ENCODE measurements at regions not wholly inside any gene's neighbourhood (a gene's known extent, or its start where the extent isn't known, plus 50 kb on each side); places are given as distances from the start of the nearest gene placed in this dataset.
A peak's percentile ranks its signal among the peaks of the same experiment; 100 is the strongest.
"Not testable (repeated sequence)": the region's sequence is repeated elsewhere in the genome, so short reads cannot be mapped to it uniquely, and the experiment has no call there.

DNA sequence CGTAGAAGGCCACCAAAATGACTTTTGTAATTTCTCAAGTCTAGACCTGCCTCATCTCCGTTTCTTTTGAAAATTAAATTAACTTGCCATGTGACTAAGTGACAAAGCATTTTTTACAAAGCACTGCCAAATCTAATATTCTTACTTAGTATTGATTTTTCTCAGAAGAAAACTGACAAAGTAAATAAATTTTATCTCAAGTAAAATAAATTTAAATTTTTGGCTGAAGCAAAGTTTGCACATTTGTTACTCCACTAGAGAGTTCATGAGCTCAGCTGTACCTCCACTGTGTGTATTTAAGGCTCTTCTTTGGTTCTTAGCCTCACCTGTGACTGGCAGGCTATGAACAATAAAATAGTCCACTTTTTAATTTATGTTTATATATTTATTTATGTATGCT lies 441.1 kb upstream of the PCDH10 start:
- DNase-seq: no peak

GRCh38 chr4:132709056-132709455 lies 440.0 kb upstream of the PCDH10 start:
- DNase-seq: no peak

- no peak for DNase-seq
These were observed 438.1 kb upstream of the PCDH10 start for GRCh38 chr4:132710971-132711370.

DNA sequence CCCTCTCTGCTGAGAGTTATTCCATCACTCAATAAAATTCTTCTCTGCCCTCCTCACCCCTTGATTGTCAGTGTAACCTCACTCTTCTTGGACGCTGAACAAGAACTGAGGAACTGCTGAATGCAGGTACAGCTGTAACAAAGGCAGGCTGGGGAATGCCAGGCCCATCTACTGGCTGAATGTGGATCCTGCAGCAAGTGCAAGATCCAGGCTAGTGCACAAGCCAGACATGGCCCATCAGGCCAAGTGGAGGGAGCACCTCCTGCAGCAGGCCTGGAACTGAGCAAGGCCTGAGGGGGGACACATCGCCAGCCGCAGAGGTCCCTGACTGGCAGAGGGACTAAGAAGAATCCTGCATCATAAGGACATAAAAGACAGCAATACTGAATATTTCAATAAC lies 411.8 kb upstream of the PCDH10 start:
- DNase-seq: no peak

DNA sequence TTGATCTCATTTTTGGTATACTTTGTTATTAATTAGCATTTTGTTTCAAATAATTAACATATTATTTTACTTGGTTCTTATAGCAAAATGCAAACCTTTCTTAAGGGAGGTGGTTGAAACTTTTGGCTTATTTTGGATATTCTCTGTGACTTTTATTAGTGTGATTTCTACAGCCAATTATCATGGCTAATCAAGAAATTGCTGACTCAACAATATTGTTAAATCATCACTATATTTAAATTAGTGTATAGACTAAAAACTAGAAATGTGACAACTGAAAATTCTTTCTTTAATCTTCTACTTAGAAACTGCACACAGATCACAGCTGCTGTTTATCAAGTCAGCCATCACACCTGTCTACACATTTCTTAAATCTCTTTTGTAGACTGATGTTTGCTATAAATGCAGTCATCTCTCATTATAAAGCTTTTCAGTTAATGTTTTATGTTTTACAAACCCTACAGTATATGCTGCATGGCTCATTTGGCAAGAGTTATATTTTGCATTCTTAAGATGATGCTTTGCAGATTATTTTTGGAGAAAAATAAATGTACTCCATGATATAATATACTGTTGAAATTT lies 389.8 kb upstream of the PCDH10 start:
- no peak for DNase-seq

GRCh38 chr4:132763465-132763864 lies 385.6 kb upstream of the PCDH10 start:
- DNase-seq: no peak

- no peak for DNase-seq
These were observed 381.2 kb upstream of the PCDH10 start for GRCh38 chr4:132767901-132768300.

DNA sequence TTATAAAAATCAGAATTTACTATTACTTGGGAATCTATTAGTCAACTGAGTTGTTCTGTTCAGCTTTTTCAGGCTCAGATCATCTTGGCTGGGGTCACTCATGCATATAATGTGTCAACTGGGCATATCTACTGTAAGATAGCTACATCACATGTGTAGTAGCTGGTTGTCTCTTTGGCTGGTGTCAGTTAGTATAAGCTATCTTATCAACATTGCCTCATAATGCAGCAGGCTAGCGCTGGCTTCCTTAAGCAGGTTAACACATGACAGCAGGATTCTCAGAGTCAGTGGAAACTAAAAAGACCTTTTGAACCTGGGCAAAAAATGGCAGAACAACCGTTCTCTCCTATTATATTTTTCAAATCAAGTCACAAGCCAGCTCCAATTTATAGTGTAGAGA lies 378.3 kb upstream of the PCDH10 start:
- no peak for DNase-seq

DNA sequence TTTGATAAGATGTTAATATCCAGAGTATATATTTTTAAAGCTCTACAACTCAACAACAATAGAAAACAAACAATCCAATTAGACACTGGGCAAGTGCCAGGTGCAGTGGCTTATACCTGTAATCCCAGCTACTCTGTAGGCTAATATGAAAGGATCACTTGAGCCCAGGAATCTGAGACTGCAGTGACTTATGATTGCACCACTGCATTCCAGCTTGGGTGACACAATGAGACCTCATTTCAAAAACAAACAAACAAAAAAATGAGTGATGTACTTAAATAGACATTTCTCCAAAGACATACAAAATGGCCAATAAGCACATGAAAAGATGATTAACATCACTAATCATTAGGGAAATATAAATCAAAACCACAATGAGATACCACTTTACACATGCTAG lies 356.8 kb upstream of the PCDH10 start:
- DNase-seq: no peak

DNA sequence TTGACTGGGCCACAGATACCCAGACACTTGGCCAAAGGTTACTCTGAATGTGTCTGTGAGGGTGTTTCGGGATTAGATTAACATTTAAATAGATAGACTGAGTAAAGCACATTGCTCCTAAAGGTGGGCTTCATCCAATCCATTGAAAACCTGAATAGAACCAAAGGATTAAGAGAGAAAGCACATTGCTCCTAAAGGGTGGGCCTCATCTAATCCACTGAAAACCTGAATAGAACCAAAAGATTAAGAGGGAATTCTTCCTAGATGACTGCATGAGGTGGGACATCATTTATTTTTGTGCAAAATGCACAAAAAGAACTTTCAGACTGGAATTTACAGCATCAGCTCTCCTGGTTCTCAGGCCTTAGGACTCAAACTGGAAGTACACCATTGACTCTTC lies 351.2 kb upstream of the PCDH10 start:
- DNase-seq: no peak

DNA sequence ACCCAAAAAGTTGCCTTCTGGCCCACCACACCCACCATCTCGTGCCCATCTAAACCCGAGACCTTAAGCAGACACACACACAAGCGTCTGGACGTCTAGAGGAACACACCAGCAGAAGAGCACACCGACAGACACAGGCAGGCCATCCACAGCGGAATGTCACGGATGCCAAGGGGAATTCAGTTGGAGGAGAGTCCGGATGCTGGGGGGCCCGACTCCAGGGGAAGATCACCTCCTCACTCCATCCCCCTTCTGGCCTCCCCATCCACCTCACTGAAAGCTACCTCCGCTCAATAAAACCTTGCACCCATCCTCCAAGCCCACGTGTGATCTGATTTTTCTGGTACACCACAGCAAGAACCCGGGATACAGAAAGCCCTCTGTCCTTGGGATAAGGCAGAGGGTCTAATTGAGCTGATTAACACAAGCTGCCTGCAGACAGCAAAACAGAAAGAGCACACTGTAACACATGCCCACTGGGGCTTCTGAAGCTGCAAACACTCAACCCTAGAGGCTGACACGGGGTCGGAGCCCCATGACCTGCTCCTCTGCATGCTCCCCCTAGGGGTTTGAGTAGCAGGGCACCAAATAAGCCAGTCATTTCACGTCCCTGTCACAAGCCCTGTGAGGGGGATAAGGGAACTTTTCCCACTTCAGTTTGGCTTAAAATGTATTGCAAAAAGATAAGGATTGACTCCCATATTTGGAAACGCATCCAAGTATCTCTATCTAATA lies 339.6 kb upstream of the PCDH10 start:
- DNase-seq: no peak

DNA sequence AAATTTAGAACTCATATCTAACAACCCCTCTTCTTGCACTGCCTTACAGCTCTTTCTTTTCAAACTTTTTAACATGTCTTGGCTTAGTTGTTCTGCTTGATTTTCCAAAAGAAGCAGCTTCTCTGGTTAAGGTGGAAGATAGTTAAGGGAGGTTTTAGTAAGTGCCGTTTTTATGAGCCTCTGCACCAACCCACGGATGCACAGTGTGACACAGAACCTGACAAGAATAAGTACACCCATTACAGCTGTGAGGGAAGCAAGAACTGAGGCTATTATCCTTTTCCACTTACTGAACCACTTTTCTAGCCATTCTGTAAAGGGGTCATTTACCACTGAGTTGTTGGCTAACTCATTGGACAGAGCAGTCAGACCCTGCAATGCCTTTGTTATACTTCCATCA lies 336.0 kb upstream of the PCDH10 start:
- not testable (repeated sequence) for DNase-seq

GRCh38 chr4:132818091-132818490 lies 331.0 kb upstream of the PCDH10 start:
- peak; percentile 0 for DNase-seq

GRCh38 chr4:132823419-132823818 lies 325.7 kb upstream of the PCDH10 start:
- DNase-seq: no peak

DNA sequence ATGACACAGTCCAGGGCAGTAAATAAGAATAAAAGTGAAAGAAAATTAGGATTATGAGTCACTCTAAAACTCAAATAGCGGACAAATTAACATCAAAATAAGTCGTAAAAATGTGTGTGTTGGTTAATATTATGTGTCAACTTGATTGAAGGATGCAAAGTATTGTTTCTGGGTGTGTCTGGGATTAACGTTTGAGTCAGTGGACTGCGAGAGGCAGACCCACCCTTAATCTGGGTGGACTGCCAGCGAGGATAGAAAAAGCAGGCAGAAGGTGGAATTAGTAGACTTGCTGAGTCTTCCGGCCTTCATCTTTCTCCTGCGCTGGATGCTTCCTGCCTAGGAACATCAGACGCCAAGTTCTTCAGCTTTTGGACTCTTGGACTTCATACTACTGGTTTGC lies 324.3 kb upstream of the PCDH10 start:
- no peak for DNase-seq

- no peak for DNase-seq
These were observed 321.6 kb upstream of the PCDH10 start for GRCh38 chr4:132827522-132827921.

- no peak for DNase-seq
These were observed 310.9 kb upstream of the PCDH10 start for GRCh38 chr4:132838244-132838643.

GRCh38 chr4:132839070-132839469 lies 310.0 kb upstream of the PCDH10 start:
- DNase-seq: no peak

- no peak for DNase-seq
These were observed 289.2 kb upstream of the PCDH10 start for GRCh38 chr4:132859929-132860328.

DNA sequence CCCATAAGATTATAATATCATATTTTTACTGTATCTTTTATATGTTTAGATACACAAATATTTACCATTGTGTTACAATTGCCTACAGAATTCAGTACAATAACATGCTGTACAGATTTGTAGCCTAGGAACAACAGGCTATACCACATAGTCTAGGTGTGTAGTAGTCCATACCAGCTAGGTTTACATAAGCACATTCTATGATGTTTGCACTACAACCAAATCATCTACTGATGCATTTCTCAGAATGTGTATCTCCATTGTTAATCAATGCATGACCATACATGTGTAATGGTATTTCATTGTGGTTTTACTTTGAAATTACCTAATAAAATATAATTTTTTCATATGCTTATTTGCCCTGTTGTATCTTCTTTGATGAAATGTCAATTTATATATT lies 288.1 kb upstream of the PCDH10 start:
- no peak for DNase-seq

- no peak for DNase-seq
These were observed 285.5 kb upstream of the PCDH10 start for GRCh38 chr4:132863619-132864018.

DNA sequence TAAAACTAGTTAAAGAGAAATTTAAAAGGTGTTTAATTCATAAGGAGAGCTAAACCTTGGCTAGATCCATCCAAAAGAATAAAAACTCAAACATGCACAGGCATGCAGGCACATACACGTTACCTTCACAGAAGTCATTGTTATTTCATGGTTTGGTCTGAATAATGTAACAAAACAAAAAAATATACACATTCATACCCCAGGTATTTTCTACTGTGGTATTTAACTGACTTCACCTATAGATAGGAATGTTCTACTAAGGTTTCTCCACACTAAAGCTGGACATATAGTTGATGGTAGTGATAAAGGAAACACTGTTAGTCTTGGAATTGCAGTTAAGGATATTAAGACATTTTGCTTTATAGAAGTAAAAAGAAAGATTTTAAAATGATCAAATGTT lies 283.6 kb upstream of the PCDH10 start:
- DNase-seq: no peak

DNA sequence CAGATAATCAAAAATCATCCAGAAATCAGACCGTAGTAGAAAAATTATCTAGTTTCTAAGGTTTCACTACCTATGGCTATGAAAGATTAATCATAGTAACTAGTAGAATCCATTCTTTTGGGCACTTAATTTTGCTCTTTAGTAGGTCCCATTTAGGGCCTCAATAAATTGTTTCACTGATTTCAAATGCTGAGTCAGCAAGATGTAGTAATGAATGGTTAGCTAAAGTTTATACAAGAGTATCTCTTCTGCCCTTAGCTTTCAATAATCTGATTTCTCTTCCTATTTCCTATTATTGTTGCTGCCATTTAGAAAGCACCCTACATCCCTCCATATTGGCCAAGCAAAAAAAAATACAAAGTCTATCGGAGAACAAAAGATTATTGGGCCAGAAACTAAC lies 283.2 kb upstream of the PCDH10 start:
- DNase-seq: no peak

GRCh38 chr4:132866616-132867015 lies 282.5 kb upstream of the PCDH10 start:
- DNase-seq: no peak

DNA sequence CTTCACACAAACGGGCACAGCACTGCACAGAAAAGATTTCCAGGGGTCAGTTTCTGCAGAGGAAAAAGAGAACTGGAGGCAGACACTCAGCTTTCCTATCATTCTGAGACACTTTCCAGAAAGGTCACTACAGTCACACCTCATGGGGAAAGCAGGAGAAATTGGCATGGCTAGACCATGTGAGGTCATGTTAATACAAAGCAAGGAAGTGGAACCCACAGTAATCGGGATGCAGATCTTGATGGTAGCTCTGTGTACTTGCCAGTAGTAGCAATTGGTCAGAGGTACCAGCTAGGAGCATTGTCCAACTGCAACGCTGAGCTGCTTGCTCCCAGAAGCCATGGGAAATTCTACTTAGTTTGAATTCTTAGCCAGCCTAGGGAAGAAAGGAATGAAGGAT lies 255.3 kb upstream of the PCDH10 start:
- DNase-seq: no peak
